CD4-positive, alpha-beta memory T cell (primary cell): ENCODE measurements at regions not wholly inside any gene's neighbourhood (a gene's known extent, or its start where the extent isn't known, plus 50 kb on each side); places are given as distances from the start of the nearest gene placed in this dataset.

ENCODE experiments used
- CTCF ChIA-PET: fragments of 350-600 bp; sonication (Branson Sonifier 250); formaldehyde crosslinking; loops from one replicate; lab custom pipeline; 2021; ENCODE audit warnings: inconsistent platforms; ENCODE audit not compliant: partially characterized antibody; lab: Charles Lee
- POLR2A ChIA-PET: fragments of 350-600 bp; sonication (Branson Sonifier 250); formaldehyde crosslinking; loops from one replicate; lab custom pipeline; 2021; ENCODE audit not compliant: partially characterized antibody; lab: Charles Lee
- DNase-seq, 5 donors: peaks; one replicate each; pipeline versions ENCODE4 v3.0.0 to v3.0.0-alpha.2; 2020 to 2022; ENCODE audit warnings: mixed read lengths in 1 of 5
- H3K27ac ChIP-seq: one replicate; pipeline ENCODE4 v1.7.0; 2013; ENCODE audit warnings: low read depth, low read length
- H3K27me3 ChIP-seq: 2 replicates; pipeline ENCODE4 v1.7.0; 2013; ENCODE audit warnings: mild to moderate bottlenecking, low read length, moderate library complexity; ENCODE audit not compliant: insufficient read depth
- H3K36me3 ChIP-seq: 2 replicates; pipeline ENCODE4 v1.7.0; 2013; ENCODE audit warnings: mild to moderate bottlenecking, low read length, moderate library complexity; ENCODE audit not compliant: insufficient read depth
- H3K4me1 ChIP-seq: 2 replicates; pipeline ENCODE4 v1.7.0; 2013; ENCODE audit warnings: mild to moderate bottlenecking, low read length, moderate library complexity; ENCODE audit not compliant: insufficient read depth
- H3K4me3 ChIP-seq, 2 donors: one replicate each; pipeline ENCODE4 v1.7.0; 2013; ENCODE audit warnings: low read length in 2 of 2, mild to moderate bottlenecking in 1 of 2
- H3K9me3 ChIP-seq, 2 donors: one replicate each; pipeline ENCODE4 v1.7.0; 2013; ENCODE audit warnings: low read length in 2 of 2, control low read depth in 1 of 2; ENCODE audit not compliant: control insufficient read depth in 1 of 2
- H3K27ac Mint-ChIP-seq, 7 donors: one replicate each; pipeline ENCODE4 v1.8.0; 2020 to 2021; ENCODE audit warnings: mixed read lengths in 7 of 7, mild to moderate bottlenecking in 6 of 7, inconsistent platforms in 3 of 7, moderate library complexity in 3 of 7
- H3K27me3 Mint-ChIP-seq, 2 donors: one replicate each; pipeline ENCODE4 v1.8.0; 2020 to 2021; ENCODE audit warnings: mixed read lengths in 2 of 2
- H3K36me3 Mint-ChIP-seq, 2 donors: one replicate each; pipeline ENCODE4 v1.8.0; 2020 to 2021; ENCODE audit warnings: mixed read lengths in 2 of 2, inconsistent platforms in 1 of 2, mild to moderate bottlenecking in 1 of 2
- H3K4me1 Mint-ChIP-seq, 4 donors: one replicate each; pipeline ENCODE4 v1.8.0; 2020 to 2021; ENCODE audit warnings: mixed read lengths in 4 of 4, mild to moderate bottlenecking in 1 of 4
- H3K4me3 Mint-ChIP-seq, 8 donors: one replicate each; pipeline ENCODE4 v1.8.0; 2020 to 2021; ENCODE audit warnings: mixed read lengths in 8 of 8, mild to moderate bottlenecking in 7 of 8, moderate library complexity in 6 of 8, inconsistent platforms in 3 of 8
- H3K9me3 Mint-ChIP-seq, 8 donors: one replicate each; pipeline ENCODE4 v1.8.0; 2020 to 2021; ENCODE audit warnings: mixed read lengths in 8 of 8, mild to moderate bottlenecking in 5 of 8, inconsistent platforms in 3 of 8, moderate library complexity in 1 of 8
- intact Hi-C: fragments of 100-400 bp; cut with micrococcal nuclease; formaldehyde crosslinking; loops from one replicate; pipeline ENCODE4 v1.15.1; 2023

DNA sequence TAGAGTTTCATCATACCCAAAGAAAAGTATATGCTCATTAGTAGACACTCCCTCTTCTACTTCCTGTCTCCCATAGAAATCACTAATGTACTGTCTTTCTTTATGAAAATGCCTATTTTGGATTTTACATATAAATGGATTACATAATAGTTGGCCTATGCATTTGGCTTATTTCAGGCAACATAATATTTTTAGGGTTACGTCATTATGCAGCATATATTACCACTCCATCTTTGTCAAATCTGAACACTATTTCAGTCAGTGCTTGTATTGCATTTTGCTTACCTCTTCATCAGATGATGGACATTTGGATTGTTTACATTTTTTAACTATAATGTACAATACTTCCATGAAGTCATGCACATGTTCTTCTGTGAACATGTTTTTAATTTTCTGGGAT lies 1406.1 kb downstream of the LRFN5 start:
- Histone ChIP-seq H3K9me3 (no peaks in the 10 kb centered on the region), H3K27me3 (no peaks in the 10 kb centered on the region), H3K36me3 (no peaks in the 10 kb centered on the region), H3K4me1 (no peaks in the 10 kb centered on the region), H3K27ac (no peak overlapping the region), H3K4me3 (no peak overlapping the region)
- intact Hi-C loops = no loop called here
- H3K27me3 Mint-ChIP-seq = no peaks in the 10 kb centered on the region
- peaks cover 0 to 33% (median 17%) of the 10 kb centered on the region in 8 donors for H3K9me3 Mint-ChIP-seq
- no peak for DNase-seq
- ChIA-PET CTCF (no interaction called here), POLR2A (no interaction called here)
- H3K4me1 Mint-ChIP-seq = no peaks in the 10 kb centered on the region
- H3K27ac Mint-ChIP-seq = no peak overlapping the region
- no peak overlapping the region for H3K4me3 Mint-ChIP-seq
- no peaks in the 10 kb centered on the region for H3K36me3 Mint-ChIP-seq

DNA sequence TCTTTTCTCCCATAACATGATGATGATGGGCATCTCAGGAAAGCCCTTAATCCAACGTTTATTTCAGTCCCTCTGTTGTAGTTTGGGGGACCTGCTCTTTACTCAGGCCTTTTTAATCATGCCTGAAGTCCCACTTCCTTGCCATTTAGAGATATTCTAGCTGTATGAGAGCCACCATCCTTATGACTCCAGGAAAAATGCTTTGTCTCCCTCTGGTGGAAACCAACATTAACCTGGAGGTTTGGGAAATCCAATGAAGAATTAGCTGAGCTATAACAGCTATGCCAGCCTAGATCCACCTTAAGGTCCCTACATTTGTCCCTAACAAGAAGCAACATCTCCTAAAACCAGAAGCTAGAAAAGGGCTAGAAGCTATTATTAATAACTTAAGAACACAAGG lies 1399.1 kb downstream of the LRFN5 start:
- H3K27me3 ChIP-seq = no peaks in the 10 kb centered on the region
- Mint-ChIP-seq H3K4me1 (no peaks in the 10 kb centered on the region), H3K36me3 (no peaks in the 10 kb centered on the region), H3K27ac (no peak overlapping the region), H3K4me3 (no peak overlapping the region), H3K27me3 (no peaks in the 10 kb centered on the region), H3K9me3 (peaks cover 2 to 43% (median 26%) of the 10 kb centered on the region in 8 donors)
- H3K27ac ChIP-seq = no peak overlapping the region
- H3K36me3 ChIP-seq = no peaks in the 10 kb centered on the region
- CTCF ChIA-PET = no interaction called here
- no peak for DNase-seq
- POLR2A ChIA-PET = no interaction called here
- H3K4me3 ChIP-seq = no peak overlapping the region
- no peaks in the 10 kb centered on the region for H3K4me1 ChIP-seq
- intact Hi-C loops = no loop called here
- H3K9me3 ChIP-seq = peaks cover 0 to 9% of the 10 kb centered on the region in 2 donors

DNA sequence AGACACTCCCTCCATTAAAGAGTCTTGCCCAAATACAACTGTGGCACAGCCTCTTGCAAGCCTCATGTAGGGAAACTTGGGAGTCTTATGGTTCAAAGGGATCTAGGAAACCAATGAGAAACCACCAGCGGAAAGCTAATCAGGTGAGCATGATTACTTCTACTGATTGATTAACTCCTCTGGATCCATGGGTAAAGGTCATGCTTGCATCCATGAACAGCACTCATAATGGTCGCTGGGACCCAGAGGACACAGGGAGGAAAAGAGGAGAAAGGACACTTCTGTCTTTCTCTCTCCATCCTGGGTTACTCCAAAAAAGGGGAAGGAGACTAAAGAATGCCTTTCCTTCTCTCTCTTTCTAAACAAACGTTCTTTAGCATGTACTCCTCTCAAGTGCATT lies 1397.2 kb downstream of the LRFN5 start:
- ChIA-PET CTCF (no interaction called here), POLR2A (no interaction called here)
- Histone ChIP-seq H3K4me3 (no peak overlapping the region), H3K4me1 (no peaks in the 10 kb centered on the region), H3K27ac (no peak overlapping the region), H3K27me3 (no peaks in the 10 kb centered on the region), H3K36me3 (no peaks in the 10 kb centered on the region), H3K9me3 (peaks cover 0 to 9% of the 10 kb centered on the region in 2 donors)
- Mint-ChIP-seq H3K36me3 (no peaks in the 10 kb centered on the region), H3K9me3 (peaks cover 4 to 47% (median 29%) of the 10 kb centered on the region in 8 donors), H3K27ac (no peak overlapping the region), H3K4me3 (no peak overlapping the region), H3K4me1 (no peaks in the 10 kb centered on the region), H3K27me3 (no peaks in the 10 kb centered on the region)
- DNase-seq = no peak
- intact Hi-C loops = no loop called here

DNA sequence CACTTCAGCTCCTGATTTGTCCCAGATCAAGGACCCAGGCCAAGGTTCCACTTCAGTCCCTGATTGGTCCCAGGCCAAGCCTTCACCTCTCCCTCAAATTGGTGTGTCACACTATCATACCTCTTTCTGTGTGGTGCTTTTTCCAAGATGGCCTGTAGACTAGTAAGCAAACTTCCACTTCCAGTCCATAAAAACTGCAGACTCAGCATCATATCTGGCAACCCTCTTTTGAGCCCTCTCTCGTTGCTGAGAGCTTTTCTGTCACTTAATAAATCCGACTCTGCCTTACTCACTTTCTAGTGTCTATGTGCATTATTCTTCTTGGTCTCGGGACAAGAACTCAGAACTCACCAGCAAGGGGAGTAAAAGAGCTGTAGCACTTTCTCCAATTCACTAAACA lies 1395.1 kb downstream of the LRFN5 start:
- POLR2A ChIA-PET = no interaction called here
- Mint-ChIP-seq H3K9me3 (peaks cover 2 to 43% (median 24%) of the 10 kb centered on the region in 8 donors), H3K27ac (no peak overlapping the region)

DNA sequence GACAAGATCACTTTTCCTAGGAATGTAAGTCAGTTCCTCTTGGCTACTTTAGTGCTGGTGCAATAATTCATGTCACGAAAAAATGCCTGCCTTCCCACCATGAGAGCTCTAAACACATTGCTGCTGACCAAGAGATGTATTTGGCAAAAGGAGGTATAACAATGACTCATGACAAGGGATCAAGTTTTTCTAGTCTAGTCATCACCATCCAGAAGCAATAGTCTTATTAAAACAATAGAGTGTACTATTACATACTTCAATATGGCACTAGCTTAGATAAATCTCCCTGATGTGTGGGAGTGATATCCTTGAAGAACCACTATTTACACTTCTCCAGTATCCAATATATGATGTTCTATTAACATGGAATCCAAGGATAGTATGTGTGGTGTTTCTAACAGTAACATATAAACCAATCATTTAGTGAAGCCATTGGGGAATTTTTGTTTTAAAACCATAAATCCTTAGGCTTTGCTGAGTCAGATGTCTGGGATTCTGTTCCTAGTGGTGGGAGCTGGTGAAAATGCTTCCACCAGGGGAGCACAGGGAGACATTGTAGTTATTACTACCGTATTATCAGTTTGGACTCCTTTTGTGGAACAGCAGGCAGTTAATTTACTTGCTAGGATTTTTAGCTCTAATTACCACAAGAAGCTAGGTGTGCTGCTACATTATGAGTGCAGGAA lies 1387.5 kb downstream of the LRFN5 start:
- Histone ChIP-seq H3K36me3 (no peaks in the 10 kb centered on the region), H3K27ac (no peak overlapping the region), H3K4me3 (no peak overlapping the region), H3K27me3 (no peaks in the 10 kb centered on the region), H3K9me3 (no peaks in the 10 kb centered on the region), H3K4me1 (no peaks in the 10 kb centered on the region)
- H3K27ac Mint-ChIP-seq = no peak overlapping the region
- no peaks in the 10 kb centered on the region for H3K27me3 Mint-ChIP-seq
- no peak for DNase-seq
- POLR2A ChIA-PET = no interaction called here
- H3K9me3 Mint-ChIP-seq = peaks cover 0 to 8% (median 1%) of the 10 kb centered on the region in 8 donors
- no peaks in the 10 kb centered on the region for H3K36me3 Mint-ChIP-seq
- intact Hi-C loops = no loop called here
- no peak overlapping the region for H3K4me3 Mint-ChIP-seq
- H3K4me1 Mint-ChIP-seq = no peaks in the 10 kb centered on the region
- CTCF ChIA-PET = no interaction called here

More for the DNA sequence above, 1395.1 kb downstream of the LRFN5 start:
- H3K4me3 Mint-ChIP-seq = no peak overlapping the region
- CTCF ChIA-PET = no interaction called here
- no peaks in the 10 kb centered on the region for H3K27me3 Mint-ChIP-seq
- no peaks in the 10 kb centered on the region for H3K27me3 ChIP-seq
- H3K4me3 ChIP-seq = no peak overlapping the region
- H3K4me1 Mint-ChIP-seq = no peaks in the 10 kb centered on the region
- peaks cover 0 to 9% of the 10 kb centered on the region in 2 donors for H3K9me3 ChIP-seq
- intact Hi-C loops = no loop called here
- no peaks in the 10 kb centered on the region for H3K4me1 ChIP-seq
- H3K27ac ChIP-seq = no peak overlapping the region
- H3K36me3 ChIP-seq = no peaks in the 10 kb centered on the region
- DNase-seq = no peak
- no peaks in the 10 kb centered on the region for H3K36me3 Mint-ChIP-seq

DNA sequence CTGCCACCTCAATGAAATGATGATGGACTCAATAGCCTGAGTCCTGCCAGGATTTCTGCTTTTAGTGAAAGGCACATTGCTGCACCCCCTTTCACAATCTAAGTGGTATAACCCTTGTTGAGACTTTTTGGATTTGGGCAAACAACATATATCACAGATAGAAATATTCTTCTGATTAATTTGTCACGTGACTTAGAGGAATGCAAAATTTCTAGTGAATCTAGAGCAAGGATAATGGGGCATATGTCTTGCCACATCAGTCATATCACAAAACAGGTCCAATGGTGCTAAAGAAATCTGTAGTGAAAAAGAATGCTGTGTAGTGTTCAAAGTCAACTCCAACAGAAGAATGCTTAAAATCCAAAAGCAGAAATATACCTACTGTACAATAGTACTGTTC lies 1386.3 kb downstream of the LRFN5 start:
- peaks cover 0 to 17% (median 5%) of the 10 kb centered on the region in 8 donors for H3K9me3 Mint-ChIP-seq
- intact Hi-C loops = no loop called here
- Histone ChIP-seq H3K27ac (no peak overlapping the region), H3K9me3 (no peaks in the 10 kb centered on the region), H3K4me1 (no peaks in the 10 kb centered on the region), H3K27me3 (no peaks in the 10 kb centered on the region), H3K36me3 (no peaks in the 10 kb centered on the region), H3K4me3 (no peak overlapping the region)
- POLR2A ChIA-PET = no interaction called here
- H3K4me3 Mint-ChIP-seq = no peak overlapping the region
- H3K4me1 Mint-ChIP-seq = no peaks in the 10 kb centered on the region
- H3K27me3 Mint-ChIP-seq = no peaks in the 10 kb centered on the region
- no peak overlapping the region for H3K27ac Mint-ChIP-seq
- no peak for DNase-seq
- CTCF ChIA-PET = no interaction called here
- H3K36me3 Mint-ChIP-seq = no peaks in the 10 kb centered on the region

DNA sequence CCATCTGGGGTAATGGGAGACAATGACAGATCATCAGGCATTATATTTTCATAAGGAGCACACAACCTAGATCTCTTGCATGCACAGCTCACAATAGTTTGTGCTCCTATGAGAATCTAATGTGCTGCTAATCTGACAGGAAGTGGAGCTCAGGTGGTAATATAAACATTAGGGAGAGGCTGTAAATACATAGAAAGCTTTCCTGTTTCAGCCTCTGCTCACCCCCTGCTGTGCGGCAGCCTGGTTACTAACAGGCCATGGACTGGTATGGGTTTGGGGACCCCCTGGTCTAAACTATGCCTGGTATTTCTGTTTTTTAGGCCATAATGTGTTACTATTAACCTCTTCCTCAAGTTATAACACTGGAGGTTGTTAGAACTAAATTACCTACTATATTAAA lies 1373.7 kb downstream of the LRFN5 start:
- H3K27ac Mint-ChIP-seq = no peak overlapping the region
- intact Hi-C loops = no loop called here
- Histone ChIP-seq H3K27ac (no peak overlapping the region), H3K9me3 (no peaks in the 10 kb centered on the region), H3K4me3 (no peak overlapping the region), H3K27me3 (no peaks in the 10 kb centered on the region), H3K4me1 (no peaks in the 10 kb centered on the region), H3K36me3 (no peaks in the 10 kb centered on the region)
- H3K36me3 Mint-ChIP-seq = no peaks in the 10 kb centered on the region
- CTCF ChIA-PET = no interaction called here
- H3K4me3 Mint-ChIP-seq = no peak overlapping the region
- H3K4me1 Mint-ChIP-seq = no peaks in the 10 kb centered on the region
- peaks cover 2 to 25% (median 12%) of the 10 kb centered on the region in 8 donors for H3K9me3 Mint-ChIP-seq
- no peak for DNase-seq
- H3K27me3 Mint-ChIP-seq = no peaks in the 10 kb centered on the region
- POLR2A ChIA-PET = no interaction called here
